OCI-LY7 (cell line): ENCODE measurements at regions not wholly inside any gene's neighbourhood (a gene's known extent, or its start where the extent isn't known, plus 50 kb on each side); places are given as distances from the start of the nearest gene placed in this dataset.

Experiments used
- EZH2phosphoT487 ChIP-seq: fragments of 200-600 bp; sonication (generic); IDR thresholded peaks from 2 replicates; pipeline ENCODE4 v1.6.1; 2018; ENCODE audit warnings: low read depth, borderline replicate concordance, mild to moderate bottlenecking, mixed run types, antibody characterized with exemption, low read length, moderate library complexity, mixed read lengths
- TF ChIP-seq, protein P1 (sequence below): fragments of 200-600 bp; sonication (generic); conservative IDR thresholded peaks from 2 replicates; pipeline ENCODE4 v1.5.1; 2014; ENCODE audit warnings: mild to moderate bottlenecking, antibody characterized with exemption, low read length, moderate library complexity, mixed read lengths

DNA sequence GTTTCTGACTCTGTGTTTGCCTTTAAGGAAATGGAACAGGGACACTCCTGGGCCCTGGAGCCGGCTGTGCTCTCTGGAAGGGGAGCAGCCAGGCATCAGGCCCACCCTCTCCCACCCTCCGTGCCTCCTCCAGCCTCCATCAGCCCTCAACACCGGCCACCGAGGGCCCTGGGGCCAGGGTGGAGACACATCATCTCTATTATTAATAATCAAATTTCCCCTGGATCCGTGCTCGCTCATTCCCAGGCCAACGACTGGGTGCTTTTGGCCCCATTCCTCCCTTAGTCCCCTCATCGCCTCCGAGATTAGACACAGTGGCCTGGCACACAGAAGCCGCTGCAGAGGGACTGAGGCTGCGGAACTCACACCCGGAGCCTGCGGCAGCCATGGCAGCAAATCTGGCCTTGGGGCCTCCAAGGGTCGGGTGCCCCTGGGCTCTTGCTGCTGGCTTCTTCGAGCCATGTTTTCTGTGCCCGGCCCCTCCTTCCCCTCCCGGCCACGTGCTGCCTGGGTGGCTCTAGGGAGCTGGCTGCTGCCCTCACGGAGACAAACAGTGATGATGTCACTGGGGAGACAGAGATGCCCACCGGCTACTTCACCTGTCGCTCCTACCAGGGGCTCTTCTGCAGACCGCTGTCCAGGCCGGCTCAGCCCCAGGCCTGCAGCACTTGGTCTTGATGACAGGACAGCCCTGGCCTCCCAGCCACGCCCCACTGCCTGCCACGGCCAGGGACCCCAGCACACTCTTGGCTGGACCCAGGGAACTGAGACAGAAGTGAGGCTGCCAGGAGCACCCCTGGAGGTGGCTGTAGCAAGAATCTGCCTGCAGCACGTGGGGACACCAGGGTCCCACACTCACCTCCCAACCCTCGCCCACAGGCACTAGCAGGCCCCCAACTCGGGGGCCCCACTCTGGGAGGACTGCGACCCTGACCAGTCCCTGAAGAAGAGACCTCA lies 76.6 kb upstream of the PPP1R26 start:
- TF ChIP-seq, protein P1, sequence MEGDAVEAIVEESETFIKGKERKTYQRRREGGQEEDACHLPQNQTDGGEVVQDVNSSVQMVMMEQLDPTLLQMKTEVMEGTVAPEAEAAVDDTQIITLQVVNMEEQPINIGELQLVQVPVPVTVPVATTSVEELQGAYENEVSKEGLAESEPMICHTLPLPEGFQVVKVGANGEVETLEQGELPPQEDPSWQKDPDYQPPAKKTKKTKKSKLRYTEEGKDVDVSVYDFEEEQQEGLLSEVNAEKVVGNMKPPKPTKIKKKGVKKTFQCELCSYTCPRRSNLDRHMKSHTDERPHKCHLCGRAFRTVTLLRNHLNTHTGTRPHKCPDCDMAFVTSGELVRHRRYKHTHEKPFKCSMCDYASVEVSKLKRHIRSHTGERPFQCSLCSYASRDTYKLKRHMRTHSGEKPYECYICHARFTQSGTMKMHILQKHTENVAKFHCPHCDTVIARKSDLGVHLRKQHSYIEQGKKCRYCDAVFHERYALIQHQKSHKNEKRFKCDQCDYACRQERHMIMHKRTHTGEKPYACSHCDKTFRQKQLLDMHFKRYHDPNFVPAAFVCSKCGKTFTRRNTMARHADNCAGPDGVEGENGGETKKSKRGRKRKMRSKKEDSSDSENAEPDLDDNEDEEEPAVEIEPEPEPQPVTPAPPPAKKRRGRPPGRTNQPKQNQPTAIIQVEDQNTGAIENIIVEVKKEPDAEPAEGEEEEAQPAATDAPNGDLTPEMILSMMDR, result no peak
- TF ChIP-seq EZH2phosphoT487, result no peak
